MCF 10A (cell line): ENCODE measurements at regions not wholly inside any gene's neighbourhood (a gene's known extent, or its start where the extent isn't known, plus 50 kb on each side); places are given as distances from the start of the nearest gene placed in this dataset.

Experiments used
- BruUV-seq: library from RNA; stranded (reverse); fragments of 400-500 nt; replicated peaks from 2 replicates; lab custom pipeline; 2021; lab: Mats Ljungman, UMichigan
- CTCF ChIA-PET: fragments of 300-600 bp; sonication (Branson Sonifier 250); formaldehyde crosslinking; extraction: SDS; loops from one replicate; lab custom pipeline; 2021; ENCODE audit warnings: antibody characterized with exemption, inconsistent platforms; lab: Yijun Ruan, JAX
- POLR2A ChIA-PET: fragments of 300-600, 350-650 bp; sonication (Branson Sonifier 250); formaldehyde crosslinking; extraction: SDS; loops from one replicate; lab custom pipeline; 2020; ENCODE audit warnings: antibody characterized with exemption, inconsistent platforms; lab: Yijun Ruan, JAX
- DNase-seq: peaks from one replicate; pipeline ENCODE4 v3.0.0-alpha.2; 2018; ENCODE audit not compliant: unreplicated experiment
- H3K27ac Mint-ChIP-seq: one replicate; pipeline ENCODE4 v1.8.0; 2022; ENCODE audit warnings: mild to moderate bottlenecking, low read depth, mixed read lengths; ENCODE audit not compliant: unreplicated experiment
- H3K27me3 Mint-ChIP-seq: one replicate; pipeline ENCODE4 v1.8.0; 2022; ENCODE audit warnings: mixed read lengths; ENCODE audit not compliant: insufficient read depth, unreplicated experiment
- H3K36me3 Mint-ChIP-seq: one replicate; pipeline ENCODE4 v1.8.0; 2022; ENCODE audit warnings: mild to moderate bottlenecking, moderate library complexity, mixed read lengths; ENCODE audit not compliant: insufficient read depth, unreplicated experiment
- H3K4me1 Mint-ChIP-seq: one replicate; pipeline ENCODE4 v1.8.0; 2022; ENCODE audit warnings: mixed read lengths; ENCODE audit not compliant: insufficient read depth, unreplicated experiment
- H3K4me3 Mint-ChIP-seq: one replicate; pipeline ENCODE4 v1.8.0; 2022; ENCODE audit warnings: mild to moderate bottlenecking, moderate library complexity, mixed read lengths; ENCODE audit not compliant: unreplicated experiment
- H3K9me3 Mint-ChIP-seq: one replicate; pipeline ENCODE4 v1.8.0; 2022; ENCODE audit warnings: mixed read lengths; ENCODE audit not compliant: unreplicated experiment
- intact Hi-C: fragments of 100-400 bp; cut with micrococcal nuclease; formaldehyde crosslinking; loops from 2 replicates; pipeline ENCODE4 v1.14.1; 2022
- TF ChIP-seq, protein P1 (sequence below): fragments of 200-600 bp; IDR thresholded peaks from one replicate; pipeline ENCODE4 v1.8.0; 2022; ENCODE audit warnings: antibody characterized with exemption, mild to moderate bottlenecking; ENCODE audit not compliant: unreplicated experiment

DNA sequence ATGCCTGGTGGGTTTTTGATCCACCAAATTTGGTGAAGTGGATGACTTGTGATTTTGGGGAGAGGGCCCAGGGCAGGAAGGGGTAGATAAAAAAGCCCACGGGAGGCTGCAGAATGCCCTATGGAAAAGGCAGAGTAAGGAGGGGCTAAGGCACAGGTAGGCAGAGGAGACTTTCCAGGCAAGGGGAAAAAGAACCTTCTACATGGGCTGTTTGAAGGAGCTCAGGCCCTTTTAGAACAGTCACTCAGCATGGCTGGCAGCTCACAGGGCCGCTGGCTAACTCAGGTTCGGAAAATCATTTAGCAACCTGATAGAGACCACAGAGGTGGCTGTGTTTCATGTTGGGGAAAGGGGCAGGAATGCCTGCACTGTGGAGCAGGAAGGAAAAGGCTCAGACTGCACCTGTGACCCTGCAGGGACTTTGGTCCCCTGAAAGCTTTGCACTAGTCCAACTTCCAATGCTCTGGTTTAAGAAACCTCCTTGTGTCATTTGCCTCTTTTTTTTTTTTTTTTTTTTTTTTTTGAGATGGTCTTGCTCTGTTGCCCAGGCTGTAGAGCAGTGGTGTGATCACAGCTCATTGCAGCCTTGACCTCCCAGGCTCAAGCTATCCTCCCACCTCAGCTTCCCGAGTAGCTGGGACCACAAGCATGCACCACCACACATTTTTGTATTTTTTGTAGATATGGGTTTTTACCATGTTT, 58.5 kb upstream of the ENAH start:
- no peaks in the 10 kb centered on the region for H3K9me3 Mint-ChIP-seq
- no TSS peak for BruUV-seq
- CTCF ChIA-PET: interaction anchor here (0.6 to 5.8 kb wide), 14 partner anchors 8 to 1226 kb away, joined by 3 to 46 read pairs (median 6); partner anchors contain the start of gene SRP9
- intact Hi-C loops: no loop called here
- peak; percentile 23 for DNase-seq
- no peaks in the 10 kb centered on the region for H3K36me3 Mint-ChIP-seq
- no peak overlapping the region for H3K4me3 Mint-ChIP-seq
- no peaks in the 10 kb centered on the region for H3K27me3 Mint-ChIP-seq
- POLR2A ChIA-PET: interaction anchor here (0.6 to 7.2 kb wide), 26 partner anchors 8 to 283 kb away, joined by 3 to 204 read pairs (median 6); partner anchors contain the start of genes ENAH and SRP9
- TF ChIP-seq, protein P1, sequence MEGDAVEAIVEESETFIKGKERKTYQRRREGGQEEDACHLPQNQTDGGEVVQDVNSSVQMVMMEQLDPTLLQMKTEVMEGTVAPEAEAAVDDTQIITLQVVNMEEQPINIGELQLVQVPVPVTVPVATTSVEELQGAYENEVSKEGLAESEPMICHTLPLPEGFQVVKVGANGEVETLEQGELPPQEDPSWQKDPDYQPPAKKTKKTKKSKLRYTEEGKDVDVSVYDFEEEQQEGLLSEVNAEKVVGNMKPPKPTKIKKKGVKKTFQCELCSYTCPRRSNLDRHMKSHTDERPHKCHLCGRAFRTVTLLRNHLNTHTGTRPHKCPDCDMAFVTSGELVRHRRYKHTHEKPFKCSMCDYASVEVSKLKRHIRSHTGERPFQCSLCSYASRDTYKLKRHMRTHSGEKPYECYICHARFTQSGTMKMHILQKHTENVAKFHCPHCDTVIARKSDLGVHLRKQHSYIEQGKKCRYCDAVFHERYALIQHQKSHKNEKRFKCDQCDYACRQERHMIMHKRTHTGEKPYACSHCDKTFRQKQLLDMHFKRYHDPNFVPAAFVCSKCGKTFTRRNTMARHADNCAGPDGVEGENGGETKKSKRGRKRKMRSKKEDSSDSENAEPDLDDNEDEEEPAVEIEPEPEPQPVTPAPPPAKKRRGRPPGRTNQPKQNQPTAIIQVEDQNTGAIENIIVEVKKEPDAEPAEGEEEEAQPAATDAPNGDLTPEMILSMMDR: no peak
- peaks cover 17% of the 10 kb centered on the region for H3K4me1 Mint-ChIP-seq
- H3K27ac Mint-ChIP-seq: peak overlapping the region; percentile 56

DNA sequence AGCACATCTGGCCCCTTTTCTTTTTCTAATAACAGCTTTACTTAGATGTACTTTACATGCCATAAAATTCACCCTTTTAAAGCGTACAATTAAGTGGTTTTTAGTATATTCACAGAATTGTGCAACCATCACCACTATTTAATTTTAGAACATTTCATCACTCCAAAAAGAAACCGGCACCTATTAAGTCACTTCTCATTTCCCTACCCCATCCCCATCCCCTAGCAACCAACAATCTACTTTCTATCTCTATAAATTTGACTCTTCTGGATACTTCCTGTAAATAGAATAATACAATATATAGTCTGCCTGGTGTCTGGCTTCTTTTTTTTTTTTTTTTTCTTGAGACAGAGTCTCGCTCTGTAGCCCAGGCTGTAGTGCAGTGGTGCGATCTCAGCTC, 59.5 kb upstream of the ENAH start:
- H3K27ac Mint-ChIP-seq: no peak overlapping the region
- H3K27me3 Mint-ChIP-seq: no peaks in the 10 kb centered on the region
- CTCF ChIA-PET: interaction anchor here (0.7 to 5.8 kb wide), 3 partner anchors 23 to 415 kb away, joined by 3 to 46 read pairs (median 37); no protein-coding TSS in a partner anchor
- peaks cover 17% of the 10 kb centered on the region for H3K4me1 Mint-ChIP-seq
- POLR2A ChIA-PET: interaction anchor here (0.6 to 7.2 kb wide), 6 partner anchors 12 to 253 kb away, joined by 3 to 204 read pairs (median 74); partner anchors contain the start of gene SRP9
- H3K36me3 Mint-ChIP-seq: no peaks in the 10 kb centered on the region
- peak; percentile 64 for DNase-seq
- TF ChIP-seq, protein P1: no peak
- no peaks in the 10 kb centered on the region for H3K9me3 Mint-ChIP-seq
- no TSS peak for BruUV-seq
- intact Hi-C loops: no loop called here
- no peak overlapping the region for H3K4me3 Mint-ChIP-seq

DNA sequence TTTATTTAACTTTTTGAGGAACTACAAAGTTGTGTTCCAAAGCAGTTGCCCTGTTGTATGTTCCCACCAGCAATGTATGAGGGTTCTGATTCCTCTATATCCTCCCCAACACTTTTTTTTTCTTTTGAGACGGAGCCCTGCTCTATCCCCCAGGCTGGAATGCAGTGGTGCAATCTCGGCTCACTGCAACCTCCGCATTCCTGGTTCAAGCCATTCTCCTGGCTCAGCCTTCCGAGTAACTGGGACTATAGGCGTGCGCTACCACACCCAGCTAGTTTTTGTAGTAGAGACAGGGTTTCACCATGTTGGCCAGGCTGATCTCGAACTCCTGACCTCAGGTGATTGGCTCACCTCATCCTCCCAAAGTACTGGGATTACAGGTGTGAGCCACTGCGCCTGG, 60.4 kb upstream of the ENAH start:
- intact Hi-C loops: no loop called here
- Mint-ChIP-seq H3K27ac (no peak overlapping the region), H3K4me1 (peaks cover 17% of the 10 kb centered on the region), H3K9me3 (no peaks in the 10 kb centered on the region), H3K4me3 (no peak overlapping the region), H3K27me3 (no peaks in the 10 kb centered on the region), H3K36me3 (no peaks in the 10 kb centered on the region)
- ChIA-PET CTCF (interaction anchor here (0.6 to 1.0 kb wide), 3 partner anchors 22 to 414 kb away, joined by 3 to 4 read pairs (median 3); no protein-coding TSS in a partner anchor), POLR2A (interaction anchor here (1.3 to 7.2 kb wide), 2 partner anchors 24 to 130 kb away, joined by 4 to 204 read pairs; no protein-coding TSS in a partner anchor)
- no TSS peak for BruUV-seq
- peak; percentile 79 for DNase-seq
- TF ChIP-seq, protein P1: no peak

DNA sequence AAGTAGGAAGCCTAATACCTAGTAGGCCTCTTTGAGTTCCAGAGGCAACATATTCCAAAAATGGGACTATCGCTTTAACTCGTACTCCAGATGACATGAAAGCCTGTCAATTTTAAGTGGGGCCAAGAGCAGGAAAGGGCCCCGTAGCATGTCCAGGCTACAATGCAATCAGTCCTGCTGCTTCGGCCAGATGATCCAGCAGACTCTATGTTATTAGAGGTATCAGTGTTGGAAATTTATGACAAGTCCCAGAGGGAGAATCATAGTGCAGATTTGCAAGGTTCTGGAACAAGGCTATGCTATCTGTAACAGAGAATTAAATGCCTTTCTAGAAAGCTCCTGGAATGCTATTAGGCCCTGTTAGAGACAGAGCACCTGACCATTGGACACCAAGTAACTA, 56.7 kb upstream of the SRP9 start:
- Mint-ChIP-seq H3K27ac (no peak overlapping the region), H3K27me3 (no peaks in the 10 kb centered on the region), H3K4me1 (no peaks in the 10 kb centered on the region), H3K36me3 (no peaks in the 10 kb centered on the region), H3K4me3 (no peak overlapping the region), H3K9me3 (peaks cover 7% of the 10 kb centered on the region)
- TF ChIP-seq, protein P1: no peak
- BruUV-seq: no TSS peak
- ChIA-PET CTCF (interaction anchor here (1.1 kb wide), 2 partner anchors 10 to 13 kb away, joined by 4 read pairs; no protein-coding TSS in a partner anchor), POLR2A (interaction anchor here (0.8 kb wide), 1 partner anchor 15 kb away, joined by 4 read pairs; no protein-coding TSS in a partner anchor)
- intact Hi-C loops: no loop called here
- DNase-seq: no peak
